Fibroblast of pulmonary artery (primary cell): ENCODE measurements at regions not wholly inside any gene's neighbourhood (a gene's known extent, or its start where the extent isn't known, plus 50 kb on each side); places are given as distances from the start of the nearest gene placed in this dataset.
A peak's percentile ranks its signal among the peaks of the same experiment; 100 is the strongest.

Experiments
- DNase-seq: peaks from one replicate; pipeline ENCODE4 v3.0.0-alpha.2; 2010; ENCODE audit warnings: low read depth
- H3K4me3 ChIP-seq: replicated peaks from 2 replicates; pipeline ENCODE4 v1.5.1; 2011; ENCODE audit warnings: low read depth, mild to moderate bottlenecking, control low read depth, low read length, moderate library complexity
- CTCF ChIP-seq: IDR thresholded peaks from 2 replicates; pipeline ENCODE4 v1.5.1; 2011; ENCODE audit warnings: mild to moderate bottlenecking, control low read depth, low read length, inconsistent platforms; ENCODE audit errors: missing control alignments

GRCh38 chr6:81694855-81695254 is 57.6 kb downstream of the TENT5A start:
- TF ChIP-seq CTCF: no peak
- DNase-seq: peak; percentile 20
- no peak overlapping the region for H3K4me3 ChIP-seq

- no peak for TF ChIP-seq CTCF
- no peak for DNase-seq
- no peak overlapping the region for H3K4me3 ChIP-seq
These were observed 58.3 kb downstream of the TENT5A start for GRCh38 chr6:81694207-81694606.

GRCh38 chr6:81693266-81693665 is 59.2 kb downstream of the TENT5A start:
- H3K4me3 ChIP-seq: no peak overlapping the region
- no peak for DNase-seq
- no peak for TF ChIP-seq CTCF

- H3K4me3 ChIP-seq: no peak overlapping the region
- TF ChIP-seq CTCF: no peak
- DNase-seq: no peak
These were observed 62.4 kb downstream of the TENT5A start for GRCh38 chr6:81690073-81690472.

GRCh38 chr6:81689580-81689979 is 62.9 kb downstream of the TENT5A start:
- TF ChIP-seq CTCF: no peak
- H3K4me3 ChIP-seq: no peak overlapping the region
- DNase-seq: no peak

- DNase-seq: peak; percentile 10
- no peak for TF ChIP-seq CTCF
These were observed 68.6 kb downstream of the TENT5A start for GRCh38 chr6:81683912-81684311.

GRCh38 chr6:81682858-81683620 is 69.4 kb downstream of the TENT5A start:
- TF ChIP-seq CTCF: no peak
- H3K4me3 ChIP-seq: no peak overlapping the region
- DNase-seq: no peak

More at GRCh38 chr6:81683912-81684311, 68.6 kb downstream of the TENT5A start:
- no peak overlapping the region for H3K4me3 ChIP-seq
